Left ventricle myocardium inferior (tissue), 1 donor: ENCODE measurements at regions not wholly inside any gene's neighbourhood (a gene's known extent, or its start where the extent isn't known, plus 50 kb on each side); places are given as distances from the start of the nearest gene placed in this dataset.
A peak's percentile ranks its signal among the peaks of the same experiment; 100 is the strongest.

ENCODE experiments used
- DNase-seq: peaks from one replicate; pipeline ENCODE4 v3.0.0-alpha.2; 2020
- H3K27ac ChIP-seq: fragments of 200-600 bp; replicated peaks from 2 replicates; pipeline ENCODE4 v1.8.0; 2021
- H3K27me3 ChIP-seq: fragments of 200-600 bp; 2 replicates; pipeline ENCODE4 v1.8.0; 2021; ENCODE audit warnings: low read depth
- H3K36me3 ChIP-seq: fragments of 200-600 bp; 2 replicates; pipeline ENCODE4 v1.8.0; 2021
- H3K4me1 ChIP-seq: fragments of 200-600 bp; 2 replicates; pipeline ENCODE4 v1.8.0; 2021
- H3K4me3 ChIP-seq: fragments of 200-600 bp; 2 replicates; pipeline ENCODE4 v1.8.0; 2021; ENCODE audit warnings: mild to moderate bottlenecking, moderate library complexity
- H3K9me3 ChIP-seq: fragments of 200-600 bp; replicated peaks from 2 replicates; pipeline ENCODE4 v1.8.0; 2021
- CTCF ChIP-seq: fragments of 200-600 bp; IDR thresholded peaks from 2 replicates; pipeline ENCODE4 v1.8.0; 2021; ENCODE audit warnings: antibody characterized with exemption, mild to moderate bottlenecking, borderline replicate concordance
- intact Hi-C: fragments of 100-400 bp; cut with micrococcal nuclease; formaldehyde crosslinking; loops from one replicate; pipeline ENCODE4 v1.11.0; 2022
- donor health status: DM: no; HTN: yes; CAD: no; lungs with severe emphysema.

- TF ChIP-seq CTCF: no peak
- no peak overlapping the region for H3K27ac ChIP-seq
- no peak overlapping the region for H3K4me3 ChIP-seq
- no peaks in the 10 kb centered on the region for H3K27me3 ChIP-seq
- no peaks in the 10 kb centered on the region for H3K36me3 ChIP-seq
- H3K4me1 ChIP-seq: no peaks in the 10 kb centered on the region
- DNase-seq: no peak
- intact Hi-C loops: loop anchor here (10.0 kb wide), 1 partner anchor 347 kb away; no protein-coding TSS in a partner anchor
- H3K9me3 ChIP-seq: peaks cover 5% of the 10 kb centered on the region
Observed at GRCh38 chr5:114097570-114097969, 264.3 kb upstream of the KCNN2 start.

- intact Hi-C loops: loop anchor here (10.0 kb wide), 1 partner anchor 346 kb away; no protein-coding TSS in a partner anchor
- Histone ChIP-seq H3K4me3 (no peak overlapping the region), H3K27ac (no peak overlapping the region), H3K27me3 (no peaks in the 10 kb centered on the region), H3K4me1 (no peaks in the 10 kb centered on the region), H3K36me3 (no peaks in the 10 kb centered on the region), H3K9me3 (no peaks in the 10 kb centered on the region)
- no peak for DNase-seq
- TF ChIP-seq CTCF: no peak
Observed at GRCh38 chr5:114099161-114099560, 262.7 kb upstream of the KCNN2 start.

GRCh38 chr5:114101153-114101552 lies 260.7 kb upstream of the KCNN2 start:
- intact Hi-C loops: no loop called here
- H3K9me3 ChIP-seq: no peaks in the 10 kb centered on the region
- DNase-seq: no peak

DNA sequence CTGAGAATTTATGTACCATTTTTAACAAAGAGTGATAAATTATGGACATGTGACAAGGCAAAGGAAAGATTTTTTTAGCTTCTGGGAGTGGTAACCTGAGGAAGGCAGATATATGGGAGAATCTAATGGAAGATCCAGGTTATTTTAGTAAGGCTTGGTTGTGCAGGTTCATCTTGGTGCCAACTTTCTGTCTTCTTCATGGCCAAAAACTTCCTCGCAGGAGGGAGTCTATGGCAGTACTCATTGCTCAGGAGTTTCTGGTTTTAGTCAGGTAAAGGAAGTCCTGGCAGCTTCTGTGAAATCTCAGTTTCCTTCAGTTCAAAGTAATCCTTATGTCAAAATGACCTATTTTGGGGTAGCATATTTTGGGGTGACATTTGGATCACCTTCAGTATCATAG lies 248.3 kb upstream of the KCNN2 start:
- DNase-seq: no peak
- no peaks in the 10 kb centered on the region for H3K9me3 ChIP-seq
- no peak overlapping the region for H3K4me3 ChIP-seq
- no peak overlapping the region for H3K27ac ChIP-seq
- intact Hi-C loops: no loop called here
- no peaks in the 10 kb centered on the region for H3K27me3 ChIP-seq
- H3K4me1 ChIP-seq: peaks cover 24% of the 10 kb centered on the region
- H3K36me3 ChIP-seq: no peaks in the 10 kb centered on the region
- TF ChIP-seq CTCF: no peak

More at GRCh38 chr5:114101153-114101552, 260.7 kb upstream of the KCNN2 start:
- Histone ChIP-seq H3K4me3 (no peak overlapping the region), H3K4me1 (no peaks in the 10 kb centered on the region), H3K27me3 (no peaks in the 10 kb centered on the region), H3K36me3 (no peaks in the 10 kb centered on the region), H3K27ac (no peak overlapping the region)
- TF ChIP-seq CTCF: peak; percentile 76

DNA sequence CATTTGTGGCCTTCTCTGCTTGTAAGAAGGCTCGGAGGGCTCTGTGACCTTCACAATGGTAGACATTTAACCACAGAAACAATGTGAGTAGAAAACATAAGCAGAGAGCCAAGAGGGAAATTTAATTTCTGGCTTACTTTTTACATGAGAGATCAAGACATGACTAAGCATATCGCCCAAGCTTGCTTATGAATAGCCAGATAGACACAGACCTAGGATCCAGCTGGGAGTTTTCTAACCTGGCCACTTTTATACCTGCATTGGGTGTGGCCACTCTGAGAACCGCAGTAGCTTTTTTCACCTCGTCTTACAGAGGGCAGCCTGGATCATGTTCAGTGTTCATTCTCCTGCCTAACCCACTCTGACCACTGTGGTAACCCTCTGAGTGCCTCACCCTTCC lies 244.9 kb upstream of the KCNN2 start:
- DNase-seq: no peak
- no peak for TF ChIP-seq CTCF
- Histone ChIP-seq H3K4me1 (peaks cover 20% of the 10 kb centered on the region), H3K36me3 (no peaks in the 10 kb centered on the region), H3K27ac (no peak overlapping the region), H3K27me3 (no peaks in the 10 kb centered on the region), H3K9me3 (no peaks in the 10 kb centered on the region), H3K4me3 (no peak overlapping the region)
- intact Hi-C loops: no loop called here

DNA sequence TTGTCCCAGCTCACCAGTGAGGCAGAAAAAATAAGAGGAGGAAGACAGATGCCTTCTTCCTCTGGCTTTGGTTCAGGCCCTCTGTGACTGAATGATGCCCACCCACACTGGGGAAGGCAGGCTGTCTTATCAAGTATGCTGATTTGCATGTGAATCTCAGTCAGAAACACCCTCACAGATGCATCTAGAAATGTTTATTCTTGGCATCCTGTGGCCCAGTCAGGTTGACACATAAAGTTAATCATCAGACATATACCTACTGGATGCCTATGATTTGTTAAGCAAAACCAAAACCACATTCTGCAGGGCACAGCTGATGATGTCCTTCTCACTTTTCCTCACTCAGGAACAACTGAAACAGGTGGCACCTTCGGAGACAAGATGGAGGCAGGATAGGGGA lies 243.4 kb upstream of the KCNN2 start:
- no peaks in the 10 kb centered on the region for H3K9me3 ChIP-seq
- no peak for TF ChIP-seq CTCF
- DNase-seq: no peak
- no peak overlapping the region for H3K27ac ChIP-seq
- H3K4me1 ChIP-seq: peaks cover 20% of the 10 kb centered on the region
- H3K4me3 ChIP-seq: no peak overlapping the region
- no peaks in the 10 kb centered on the region for H3K27me3 ChIP-seq
- intact Hi-C loops: no loop called here
- H3K36me3 ChIP-seq: no peaks in the 10 kb centered on the region
